Astrocyte (in vitro differentiated cells and primary cell): ENCODE measurements at regions not wholly inside any gene's neighbourhood (a gene's known extent, or its start where the extent isn't known, plus 50 kb on each side); places are given as distances from the start of the nearest gene placed in this dataset.

Experiments used
- CTCF ChIP-seq: IDR thresholded peaks from 2 replicates; pipeline ENCODE4 v1.5.1; 2011; ENCODE audit warnings: low read depth, mild to moderate bottlenecking, inconsistent platforms, low read length, moderate library complexity; ENCODE audit not compliant: insufficient read depth
- EZH2 ChIP-seq: IDR thresholded peaks from 2 replicates; pipeline ENCODE4 v1.6.1; 2012; ENCODE audit warnings: mild to moderate bottlenecking, low read length, inconsistent platforms; ENCODE audit not compliant: insufficient read depth

GRCh38 chr10:26938578-26938977 is 77.8 kb upstream of the ABI1 start:
- no peak for TF ChIP-seq CTCF
- TF ChIP-seq EZH2, result no peak
